ENCODE measurements at regions not wholly inside any gene's neighbourhood (a gene's known extent, or its start where the extent isn't known, plus 50 kb on each side); places are given as distances from the start of the nearest gene placed in this dataset.

- H3K4me1 ChIP-seq (ENCODE audit: control insufficient read depth in 2 of 2, insufficient read depth in 1 of 2, low read depth in 1 of 2, low read length in 2 of 2) = no peaks in the 10 kb centered on the region
- H3K4me2 ChIP-seq (ENCODE audit: insufficient read depth, low read length, poor library complexity, severe bottlenecking) = no peak overlapping the region
- DNase-seq (ENCODE audit: low spot score) = no peak
- H2BK120ac ChIP-seq (ENCODE audit: low read depth, low read length) = no peak overlapping the region
- no peak overlapping the region for H2AFZ ChIP-seq (ENCODE audit: low read length)
- no peak overlapping the region for H4K91ac ChIP-seq (ENCODE audit: low read depth, low read length, poor library complexity)
- no peak overlapping the region for H2BK12ac ChIP-seq (ENCODE audit: low read length)
- H3K9me3 ChIP-seq (replicated peaks in 1 of 2; ENCODE audit: control insufficient read depth in 2 of 2, insufficient read depth in 1 of 2, low read depth in 1 of 2, low read length in 2 of 2) = no peaks in the 10 kb centered on the region
- peak overlapping the region in 1 of 2 donors; percentile 44 for H3K4me3 ChIP-seq (ENCODE audit: low read length in 2 of 2)
- H3K14ac ChIP-seq (ENCODE audit: low read length) = no peak overlapping the region
- no peak overlapping the region for H2AK5ac ChIP-seq (ENCODE audit: low read depth, low read length)
- no peak overlapping the region for H3K23ac ChIP-seq (ENCODE audit: low read depth, low read length, poor library complexity)
- H3K4ac ChIP-seq (ENCODE audit: low read length) = no peak overlapping the region
- no peak overlapping the region for H3K18ac ChIP-seq (ENCODE audit: low read length)
- WGBS, 2 donors (ENCODE audit: extremely low coverage in 2 of 2, insufficient read length in 2 of 2, insufficient replicate concordance in 1 of 2) = no CpG with 5 or more reads among the region's 19 CpGs
- no peak overlapping the region for H2BK5ac ChIP-seq (ENCODE audit: low read length)
- H3K27ac ChIP-seq (replicated peaks; ENCODE audit: low read length) = no peak overlapping the region
- no peaks in the 10 kb centered on the region for H3K36me3 ChIP-seq (replicated peaks in 1 of 2; ENCODE audit: control insufficient read depth in 2 of 2, insufficient read depth in 2 of 2, low read length in 2 of 2)
- H2BK15ac ChIP-seq (ENCODE audit: low read length) = no peak overlapping the region
- no peak overlapping the region for H4K8ac ChIP-seq (ENCODE audit: low read depth, low read length)
- H3K9ac ChIP-seq (ENCODE audit: low read depth, low read length, poor library complexity) = no peak overlapping the region
- H3K27me3 ChIP-seq (ENCODE audit: control insufficient read depth in 3 of 3, insufficient read depth in 3 of 3, low read depth in 1 of 3, low read length in 3 of 3) = no peaks in the 10 kb centered on the region
- no peaks in the 10 kb centered on the region for H3K79me1 ChIP-seq (ENCODE audit: low read depth, low read length)
Observed at GRCh38 chr1:5238351-5239130, 584.1 kb downstream of the AJAP1 start.

- Histone ChIP-seq H3K4me2 (ENCODE audit: insufficient read depth, low read length, poor library complexity, severe bottlenecking) (no peak overlapping the region), H2BK5ac (ENCODE audit: low read length) (no peak overlapping the region), H3K36me3 (replicated peaks in 1 of 2; ENCODE audit: control insufficient read depth in 2 of 2, insufficient read depth in 2 of 2, low read length in 2 of 2) (no peaks in the 10 kb centered on the region), H2BK120ac (ENCODE audit: low read depth, low read length) (no peak overlapping the region), H3K4me1 (ENCODE audit: control insufficient read depth in 2 of 2, insufficient read depth in 1 of 2, low read depth in 1 of 2, low read length in 2 of 2) (no peaks in the 10 kb centered on the region), H4K91ac (ENCODE audit: low read depth, low read length, poor library complexity) (no peak overlapping the region), H2AK5ac (ENCODE audit: low read depth, low read length) (no peak overlapping the region), H3K18ac (ENCODE audit: low read length) (no peak overlapping the region), H3K14ac (ENCODE audit: low read length) (no peak overlapping the region), H3K9me3 (replicated peaks in 1 of 2; ENCODE audit: control insufficient read depth in 2 of 2, insufficient read depth in 1 of 2, low read depth in 1 of 2, low read length in 2 of 2) (no peaks in the 10 kb centered on the region), H4K8ac (ENCODE audit: low read depth, low read length) (no peak overlapping the region), H3K4ac (ENCODE audit: low read length) (no peak overlapping the region), H2BK15ac (ENCODE audit: low read length) (no peak overlapping the region), H3K27me3 (ENCODE audit: control insufficient read depth in 3 of 3, insufficient read depth in 3 of 3, low read depth in 1 of 3, low read length in 3 of 3) (no peaks in the 10 kb centered on the region), H3K23ac (ENCODE audit: low read depth, low read length, poor library complexity) (no peak overlapping the region), H3K27ac (replicated peaks; ENCODE audit: low read length) (no peak overlapping the region), H3K4me3 (ENCODE audit: low read length in 2 of 2) (no peak overlapping the region), H3K9ac (ENCODE audit: low read depth, low read length, poor library complexity) (no peak overlapping the region), H2BK12ac (ENCODE audit: low read length) (no peak overlapping the region), H2AFZ (ENCODE audit: low read length) (no peak overlapping the region), H3K79me1 (ENCODE audit: low read depth, low read length) (no peaks in the 10 kb centered on the region)
- no CpG with 5 or more reads among the region's 6 CpGs for WGBS, 2 donors (ENCODE audit: extremely low coverage in 2 of 2, insufficient read length in 2 of 2, insufficient replicate concordance in 1 of 2)
- DNase-seq (ENCODE audit: low spot score) = no peak
Observed at GRCh38 chr1:5235355-5235899, 581.0 kb downstream of the AJAP1 start.

GRCh38 chr1:5232537-5232936 is 578.1 kb downstream of the AJAP1 start:
- H3K14ac ChIP-seq (ENCODE audit: low read length) = no peak overlapping the region
- no peak overlapping the region for H2AFZ ChIP-seq (ENCODE audit: low read length)
- H2AK5ac ChIP-seq (ENCODE audit: low read depth, low read length) = no peak overlapping the region
- no peak overlapping the region for H2BK15ac ChIP-seq (ENCODE audit: low read length)
- H3K36me3 ChIP-seq (replicated peaks in 1 of 2; ENCODE audit: control insufficient read depth in 2 of 2, insufficient read depth in 2 of 2, low read length in 2 of 2) = no peaks in the 10 kb centered on the region
- no peak overlapping the region for H2BK120ac ChIP-seq (ENCODE audit: low read depth, low read length)
- WGBS, 2 donors (ENCODE audit: extremely low coverage in 2 of 2, insufficient read length in 2 of 2, insufficient replicate concordance in 1 of 2) = no CpG with 5 or more reads among the region's 1 CpG
- no peak overlapping the region for H3K18ac ChIP-seq (ENCODE audit: low read length)
- no peaks in the 10 kb centered on the region for H3K27me3 ChIP-seq (ENCODE audit: control insufficient read depth in 3 of 3, insufficient read depth in 3 of 3, low read depth in 1 of 3, low read length in 3 of 3)
- no peak overlapping the region for H3K4me2 ChIP-seq (ENCODE audit: insufficient read depth, low read length, poor library complexity, severe bottlenecking)
- no peak overlapping the region for H3K27ac ChIP-seq (replicated peaks; ENCODE audit: low read length)
- no peak for DNase-seq (ENCODE audit: low spot score)
- no peak overlapping the region for H3K23ac ChIP-seq (ENCODE audit: low read depth, low read length, poor library complexity)
- H3K4me3 ChIP-seq (ENCODE audit: low read length in 2 of 2) = no peak overlapping the region
- no peaks in the 10 kb centered on the region for H3K79me1 ChIP-seq (ENCODE audit: low read depth, low read length)
- H2BK5ac ChIP-seq (ENCODE audit: low read length) = no peak overlapping the region
- no peak overlapping the region for H3K9ac ChIP-seq (ENCODE audit: low read depth, low read length, poor library complexity)
- H4K91ac ChIP-seq (ENCODE audit: low read depth, low read length, poor library complexity) = no peak overlapping the region
- H3K4me1 ChIP-seq (ENCODE audit: control insufficient read depth in 2 of 2, insufficient read depth in 1 of 2, low read depth in 1 of 2, low read length in 2 of 2) = no peaks in the 10 kb centered on the region
- H4K8ac ChIP-seq (ENCODE audit: low read depth, low read length) = no peak overlapping the region
- H3K9me3 ChIP-seq (replicated peaks in 1 of 2; ENCODE audit: control insufficient read depth in 2 of 2, insufficient read depth in 1 of 2, low read depth in 1 of 2, low read length in 2 of 2) = no peaks in the 10 kb centered on the region
- no peak overlapping the region for H3K4ac ChIP-seq (ENCODE audit: low read length)
- no peak overlapping the region for H2BK12ac ChIP-seq (ENCODE audit: low read length)

GRCh38 chr1:5231541-5232315 is 577.3 kb downstream of the AJAP1 start:
- no peak for DNase-seq (ENCODE audit: low spot score)
- H3K4me2 ChIP-seq (ENCODE audit: insufficient read depth, low read length, poor library complexity, severe bottlenecking) = no peak overlapping the region
- no peak overlapping the region for H2AK5ac ChIP-seq (ENCODE audit: low read depth, low read length)
- H3K4me1 ChIP-seq (ENCODE audit: control insufficient read depth in 2 of 2, insufficient read depth in 1 of 2, low read depth in 1 of 2, low read length in 2 of 2) = no peaks in the 10 kb centered on the region
- no peak overlapping the region for H4K91ac ChIP-seq (ENCODE audit: low read depth, low read length, poor library complexity)
- H3K4me3 ChIP-seq (ENCODE audit: low read length in 2 of 2) = no peak overlapping the region
- H3K4ac ChIP-seq (ENCODE audit: low read length) = no peak overlapping the region
- H2BK120ac ChIP-seq (ENCODE audit: low read depth, low read length) = no peak overlapping the region
- H3K18ac ChIP-seq (ENCODE audit: low read length) = peak overlapping the region; percentile 35
- no peaks in the 10 kb centered on the region for H3K36me3 ChIP-seq (replicated peaks in 1 of 2; ENCODE audit: control insufficient read depth in 2 of 2, insufficient read depth in 2 of 2, low read length in 2 of 2)
- no peaks in the 10 kb centered on the region for H3K79me1 ChIP-seq (ENCODE audit: low read depth, low read length)
- WGBS, 2 donors (ENCODE audit: extremely low coverage in 2 of 2, insufficient read length in 2 of 2, insufficient replicate concordance in 1 of 2) = no CpG with 5 or more reads among the region's 2 CpGs
- no peak overlapping the region for H3K14ac ChIP-seq (ENCODE audit: low read length)
- peaks cover 0 to 3% (median 0%) of the 10 kb centered on the region in 3 experiments for H3K27me3 ChIP-seq (ENCODE audit: control insufficient read depth in 3 of 3, insufficient read depth in 3 of 3, low read depth in 1 of 3, low read length in 3 of 3)
- H4K8ac ChIP-seq (ENCODE audit: low read depth, low read length) = no peak overlapping the region
- H2AFZ ChIP-seq (ENCODE audit: low read length) = no peak overlapping the region
- no peak overlapping the region for H3K9ac ChIP-seq (ENCODE audit: low read depth, low read length, poor library complexity)
- H3K27ac ChIP-seq (replicated peaks; ENCODE audit: low read length) = no peak overlapping the region
- H2BK15ac ChIP-seq (ENCODE audit: low read length) = no peak overlapping the region
- H2BK12ac ChIP-seq (ENCODE audit: low read length) = no peak overlapping the region
- H3K23ac ChIP-seq (ENCODE audit: low read depth, low read length, poor library complexity) = no peak overlapping the region
- no peak overlapping the region for H2BK5ac ChIP-seq (ENCODE audit: low read length)
- no peaks in the 10 kb centered on the region for H3K9me3 ChIP-seq (replicated peaks in 1 of 2; ENCODE audit: control insufficient read depth in 2 of 2, insufficient read depth in 1 of 2, low read depth in 1 of 2, low read length in 2 of 2)
